BE2C (cell line): ENCODE measurements at regions not wholly inside any gene's neighbourhood (a gene's known extent, or its start where the extent isn't known, plus 50 kb on each side); places are given as distances from the start of the nearest gene placed in this dataset.

Experiments
- DNase-seq: peaks from one replicate; pipeline ENCODE4 v3.0.0-alpha.2; 2020
- H3K27me3 ChIP-seq: fragments of 250-450 bp; sonication (Bioruptor Pico); 2 replicates; pipeline ENCODE4 v1.5.1; 2020; ENCODE audit warnings: mild to moderate bottlenecking
- H3K36me3 ChIP-seq: fragments of 250-450 bp; sonication (Bioruptor Pico); 2 replicates; pipeline ENCODE4 v1.5.1; 2020; ENCODE audit warnings: mild to moderate bottlenecking
- H3K4me1 ChIP-seq: fragments of 250-450 bp; sonication (Bioruptor Pico); 2 replicates; pipeline ENCODE4 v1.5.1; 2020
- H3K4me3 ChIP-seq: 2 replicates; pipeline ENCODE4 v1.5.1; 2011; ENCODE audit warnings: low read depth, low read length
- H3K9me3 ChIP-seq: fragments of 250-450 bp; sonication (Bioruptor Pico); 2 replicates; pipeline ENCODE4 v1.5.1; 2020
- TF ChIP-seq, protein P1 (sequence below): IDR thresholded peaks from 2 replicates; pipeline ENCODE4 v1.5.1; 2012; ENCODE audit warnings: mild to moderate bottlenecking, low read depth, low read length

GRCh38 chr6:168967281-168967925 lies 286.2 kb downstream of the THBS2 start:
- Histone ChIP-seq H3K4me3 (no peak overlapping the region), H3K9me3 (no peaks in the 10 kb centered on the region), H3K27me3 (no peaks in the 10 kb centered on the region), H3K4me1 (no peaks in the 10 kb centered on the region; the same call in 1 of the 2 replicates), H3K36me3 (no peaks in the 10 kb centered on the region)
- TF ChIP-seq, protein P1, sequence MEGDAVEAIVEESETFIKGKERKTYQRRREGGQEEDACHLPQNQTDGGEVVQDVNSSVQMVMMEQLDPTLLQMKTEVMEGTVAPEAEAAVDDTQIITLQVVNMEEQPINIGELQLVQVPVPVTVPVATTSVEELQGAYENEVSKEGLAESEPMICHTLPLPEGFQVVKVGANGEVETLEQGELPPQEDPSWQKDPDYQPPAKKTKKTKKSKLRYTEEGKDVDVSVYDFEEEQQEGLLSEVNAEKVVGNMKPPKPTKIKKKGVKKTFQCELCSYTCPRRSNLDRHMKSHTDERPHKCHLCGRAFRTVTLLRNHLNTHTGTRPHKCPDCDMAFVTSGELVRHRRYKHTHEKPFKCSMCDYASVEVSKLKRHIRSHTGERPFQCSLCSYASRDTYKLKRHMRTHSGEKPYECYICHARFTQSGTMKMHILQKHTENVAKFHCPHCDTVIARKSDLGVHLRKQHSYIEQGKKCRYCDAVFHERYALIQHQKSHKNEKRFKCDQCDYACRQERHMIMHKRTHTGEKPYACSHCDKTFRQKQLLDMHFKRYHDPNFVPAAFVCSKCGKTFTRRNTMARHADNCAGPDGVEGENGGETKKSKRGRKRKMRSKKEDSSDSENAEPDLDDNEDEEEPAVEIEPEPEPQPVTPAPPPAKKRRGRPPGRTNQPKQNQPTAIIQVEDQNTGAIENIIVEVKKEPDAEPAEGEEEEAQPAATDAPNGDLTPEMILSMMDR, result no peak
- no peak for DNase-seq

GRCh38 chr6:168964138-168964835 lies 289.4 kb downstream of the THBS2 start:
- DNase-seq, result no peak
- H3K4me3 ChIP-seq, result no peak overlapping the region
- no peaks in the 10 kb centered on the region for H3K36me3 ChIP-seq
- TF ChIP-seq, protein P1, result no peak
- H3K9me3 ChIP-seq, result no peaks in the 10 kb centered on the region
- H3K4me1 ChIP-seq, result no peaks in the 10 kb centered on the region; the same call in 1 of the 2 replicates
- H3K27me3 ChIP-seq, result no peaks in the 10 kb centered on the region

DNA sequence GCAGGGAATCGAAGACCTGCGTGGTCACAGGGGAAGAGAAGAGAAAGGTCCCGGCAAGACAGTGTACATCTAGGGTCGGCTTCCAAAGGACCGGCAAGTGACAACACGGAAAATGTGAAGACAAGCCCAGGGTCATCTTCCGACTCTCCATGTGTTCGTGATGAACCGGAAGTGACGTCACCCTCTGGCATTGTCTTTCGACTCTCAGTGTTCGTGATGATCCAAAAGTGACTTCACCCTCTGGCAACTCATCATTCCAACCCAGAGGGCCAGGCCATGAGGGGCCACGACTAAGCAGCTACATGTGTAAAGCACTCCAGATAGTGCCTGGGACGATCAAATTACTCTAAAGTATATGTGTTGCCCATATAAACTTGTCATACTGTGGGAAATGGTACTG lies 290.8 kb downstream of the THBS2 start:
- no peak overlapping the region for H3K4me3 ChIP-seq
- DNase-seq, result no peak
- TF ChIP-seq, protein P1, result no peak
- no peaks in the 10 kb centered on the region for H3K36me3 ChIP-seq
- no peaks in the 10 kb centered on the region for H3K4me1 ChIP-seq
- no peaks in the 10 kb centered on the region for H3K9me3 ChIP-seq
- H3K27me3 ChIP-seq, result no peaks in the 10 kb centered on the region

GRCh38 chr6:168961264-168961656 lies 292.4 kb downstream of the THBS2 start:
- Histone ChIP-seq H3K27me3 (no peaks in the 10 kb centered on the region), H3K4me3 (no peak overlapping the region), H3K36me3 (no peaks in the 10 kb centered on the region), H3K4me1 (no peaks in the 10 kb centered on the region), H3K9me3 (no peaks in the 10 kb centered on the region)
- DNase-seq, result no peak
- TF ChIP-seq, protein P1, result no peak

DNA sequence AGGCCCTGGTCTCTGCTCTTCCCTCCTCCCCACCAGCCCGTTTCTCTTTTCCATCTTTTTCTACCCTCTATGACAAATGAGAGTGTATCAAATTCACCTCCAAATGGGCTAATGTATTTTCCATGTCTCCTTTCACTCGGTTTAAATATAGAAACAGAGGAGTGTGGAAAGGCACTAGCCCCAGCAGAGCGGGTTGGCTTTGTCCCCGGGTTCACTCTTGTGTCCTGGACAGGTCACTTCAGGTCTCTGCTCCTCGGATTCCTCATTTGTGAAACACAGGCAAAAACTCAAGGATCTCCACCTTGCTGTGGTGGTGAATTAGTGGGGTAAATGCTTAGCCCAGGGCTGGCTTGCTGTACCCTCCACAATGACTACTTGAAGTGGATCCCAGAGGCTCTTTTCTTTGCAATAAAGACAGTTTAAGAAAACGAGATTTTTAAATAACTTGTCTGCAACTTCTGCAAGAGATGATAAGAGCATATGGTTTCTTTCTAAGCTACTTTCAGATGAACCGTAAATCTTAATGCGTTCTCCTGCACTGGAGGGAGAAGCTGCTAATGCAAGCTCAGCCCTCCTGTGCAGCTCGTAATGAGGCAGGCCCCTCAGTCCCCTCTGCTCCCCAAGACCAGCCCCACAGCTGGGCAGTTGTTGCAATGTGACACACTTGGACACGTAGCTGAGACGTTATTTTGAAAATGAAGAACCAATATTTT lies 292.9 kb downstream of the THBS2 start:
- no peak overlapping the region for H3K4me3 ChIP-seq
- TF ChIP-seq, protein P1, result no peak
- H3K9me3 ChIP-seq, result no peaks in the 10 kb centered on the region
- H3K4me1 ChIP-seq, result no peaks in the 10 kb centered on the region
- H3K27me3 ChIP-seq, result no peaks in the 10 kb centered on the region
- no peaks in the 10 kb centered on the region for H3K36me3 ChIP-seq
- DNase-seq, result no peak
